ENCODE measurements at regions not wholly inside any gene's neighbourhood (a gene's known extent, or its start where the extent isn't known, plus 50 kb on each side); places are given as distances from the start of the nearest gene placed in this dataset.

DNA sequence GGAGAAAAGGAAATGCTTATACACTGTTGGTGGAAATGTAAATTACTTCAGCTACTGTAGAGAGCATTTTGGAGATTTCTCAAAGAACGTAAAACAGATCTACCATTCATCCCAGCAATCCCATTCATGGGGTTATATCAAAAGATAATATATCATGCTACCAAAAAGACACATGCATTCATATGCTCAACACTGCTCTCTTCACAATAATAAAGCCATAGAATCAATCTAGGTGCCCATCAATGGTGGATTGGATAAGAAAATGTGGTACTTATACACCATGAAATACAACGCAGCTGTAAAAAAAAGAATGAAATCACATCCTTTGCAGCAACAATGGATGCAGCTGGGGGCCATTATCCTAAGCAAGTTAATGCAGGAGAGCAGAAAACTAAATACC is 1487.7 kb upstream of the SEL1L start:
- H2BK12ac ChIP-seq (ENCODE audit: low read length in 2 of 2), result no peak overlapping the region
- H3K4me2 ChIP-seq (ENCODE audit: low read length, poor library complexity, severe bottlenecking), result no peak overlapping the region
- DNase-seq, result no peak
- no peak overlapping the region for H2BK5ac ChIP-seq (ENCODE audit: low read depth, low read length, poor library complexity, severe bottlenecking)
- no peaks in the 10 kb centered on the region for H3K4me1 ChIP-seq (ENCODE audit: control insufficient read depth, insufficient read depth, low read depth, low read length)
- H3K9me3 ChIP-seq (ENCODE audit: control insufficient read depth, low read length), result no peaks in the 10 kb centered on the region
- no peak overlapping the region for H2AFZ ChIP-seq (ENCODE audit: low read depth, low read length)
- no peak overlapping the region for H3K23ac ChIP-seq (ENCODE audit: low read length in 2 of 2)
- H2AK5ac ChIP-seq (ENCODE audit: low read length, severe bottlenecking), result no peak overlapping the region
- WGBS, result 86% methylated on average over 1 of the region's 2 CpGs
- H3K14ac ChIP-seq (ENCODE audit: low read length in 2 of 2), result no peak overlapping the region
- no peak overlapping the region for H3K18ac ChIP-seq (ENCODE audit: low read depth in 1 of 2, low read length in 2 of 2)
- H3K9ac ChIP-seq (ENCODE audit: low read length), result no peak overlapping the region
- no peak overlapping the region for H2BK15ac ChIP-seq (ENCODE audit: low read depth, poor library complexity, severe bottlenecking)
- no peaks in the 10 kb centered on the region for H3K27me3 ChIP-seq (ENCODE audit: control insufficient read depth in 1 of 2, insufficient read depth in 1 of 2, low read length in 2 of 2)
- H3K4ac ChIP-seq (ENCODE audit: low read depth in 1 of 2, low read length in 2 of 2), result no peak overlapping the region
- H4K8ac ChIP-seq (ENCODE audit: low read length), result no peak overlapping the region
- no peak overlapping the region for H2BK120ac ChIP-seq (ENCODE audit: low read depth, low read length)
- H4K91ac ChIP-seq (ENCODE audit: low read length), result no peak overlapping the region
- H3K36me3 ChIP-seq (ENCODE audit: control insufficient read depth in 1 of 2, insufficient read depth in 2 of 2, low read depth in 1 of 2, low read length in 2 of 2), result no peaks in the 10 kb centered on the region
- H3K79me1 ChIP-seq (replicated peaks; ENCODE audit: low read length, poor library complexity, severe bottlenecking), result no peaks in the 10 kb centered on the region
- no peak overlapping the region for H3K27ac ChIP-seq (ENCODE audit: low read length, poor library complexity, severe bottlenecking)
- no peak overlapping the region for H3K4me3 ChIP-seq (ENCODE audit: insufficient read depth in 1 of 2, low read depth in 1 of 2, low read length in 2 of 2)

DNA sequence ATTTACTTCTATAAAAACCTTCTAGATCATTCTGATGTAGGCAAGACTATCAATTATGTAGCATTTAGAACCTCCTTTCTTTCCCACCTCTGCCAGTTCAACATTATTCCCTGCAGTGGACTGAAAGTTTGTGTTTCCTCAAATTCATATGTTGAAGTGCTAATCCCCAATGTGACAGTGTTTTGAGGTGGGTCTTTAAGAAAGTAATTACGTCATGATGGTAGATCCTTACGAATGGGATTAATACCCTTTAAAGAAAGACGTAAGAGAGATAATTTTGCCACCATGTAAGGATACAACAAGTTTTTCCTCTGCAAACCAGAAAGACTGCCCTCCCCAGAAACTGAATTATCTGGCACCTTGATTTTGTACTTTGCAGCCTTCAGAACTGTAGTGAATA is 1489.7 kb upstream of the SEL1L start:
- Histone ChIP-seq H3K4me1 (ENCODE audit: control insufficient read depth, insufficient read depth, low read depth, low read length) (no peaks in the 10 kb centered on the region), H4K91ac (ENCODE audit: low read length) (no peak overlapping the region), H3K14ac (ENCODE audit: low read length in 2 of 2) (no peak overlapping the region), H2AFZ (ENCODE audit: low read depth, low read length) (no peak overlapping the region), H3K27me3 (ENCODE audit: control insufficient read depth in 1 of 2, insufficient read depth in 1 of 2, low read length in 2 of 2) (no peaks in the 10 kb centered on the region), H3K9me3 (ENCODE audit: control insufficient read depth, low read length) (no peaks in the 10 kb centered on the region), H2BK12ac (ENCODE audit: low read length in 2 of 2) (no peak overlapping the region), H3K4me3 (ENCODE audit: insufficient read depth in 1 of 2, low read depth in 1 of 2, low read length in 2 of 2) (no peak overlapping the region), H3K27ac (ENCODE audit: low read length, poor library complexity, severe bottlenecking) (no peak overlapping the region), H4K8ac (ENCODE audit: low read length) (no peak overlapping the region), H3K23ac (ENCODE audit: low read length in 2 of 2) (no peak overlapping the region), H2AK5ac (ENCODE audit: low read length, severe bottlenecking) (no peak overlapping the region), H2BK5ac (ENCODE audit: low read depth, low read length, poor library complexity, severe bottlenecking) (no peak overlapping the region), H3K4me2 (ENCODE audit: low read length, poor library complexity, severe bottlenecking) (no peak overlapping the region), H2BK15ac (ENCODE audit: low read depth, poor library complexity, severe bottlenecking) (no peak overlapping the region), H3K4ac (ENCODE audit: low read depth in 1 of 2, low read length in 2 of 2) (no peak overlapping the region), H3K79me1 (replicated peaks; ENCODE audit: low read length, poor library complexity, severe bottlenecking) (no peaks in the 10 kb centered on the region), H3K18ac (ENCODE audit: low read depth in 1 of 2, low read length in 2 of 2) (no peak overlapping the region), H3K36me3 (ENCODE audit: control insufficient read depth in 1 of 2, insufficient read depth in 2 of 2, low read depth in 1 of 2, low read length in 2 of 2) (no peaks in the 10 kb centered on the region), H2BK120ac (ENCODE audit: low read depth, low read length) (no peak overlapping the region), H3K9ac (ENCODE audit: low read length) (no peak overlapping the region)
- 94% methylated on average over 3 of the region's 3 CpGs for WGBS
- no peak for DNase-seq

DNA sequence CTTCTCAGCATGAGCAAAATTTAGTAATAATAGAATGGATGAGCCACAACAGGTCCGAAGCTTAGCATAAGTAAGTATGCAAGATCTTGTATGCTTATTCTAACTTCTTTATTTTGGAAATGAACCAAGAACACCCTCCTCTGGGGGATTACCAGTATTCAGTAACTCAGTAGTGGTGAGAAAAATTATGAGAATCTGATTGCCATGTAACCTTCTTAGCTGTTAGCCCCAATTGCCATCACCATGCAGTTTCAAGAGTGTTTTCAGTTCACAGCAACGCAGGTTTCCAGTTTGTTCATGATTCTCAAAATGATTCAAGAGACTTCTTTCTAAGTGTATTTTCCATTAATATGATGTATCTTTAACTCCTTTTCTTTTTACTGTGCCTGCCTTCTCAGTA is 1507.6 kb upstream of the SEL1L start:
- Histone ChIP-seq H2BK120ac (ENCODE audit: low read depth, low read length) (no peak overlapping the region), H4K91ac (ENCODE audit: low read length) (no peak overlapping the region), H3K27ac (ENCODE audit: low read length, poor library complexity, severe bottlenecking) (no peak overlapping the region), H2AFZ (ENCODE audit: low read depth, low read length) (no peak overlapping the region), H3K4me1 (ENCODE audit: control insufficient read depth, insufficient read depth, low read depth, low read length) (no peaks in the 10 kb centered on the region), H3K4me2 (ENCODE audit: low read length, poor library complexity, severe bottlenecking) (no peak overlapping the region), H3K9me3 (ENCODE audit: control insufficient read depth, low read length) (peaks cover 20% of the 10 kb centered on the region), H2BK12ac (ENCODE audit: low read length in 2 of 2) (no peak overlapping the region), H3K23ac (ENCODE audit: low read length in 2 of 2) (no peak overlapping the region), H2BK15ac (ENCODE audit: low read depth, poor library complexity, severe bottlenecking) (no peak overlapping the region), H3K4ac (ENCODE audit: low read depth in 1 of 2, low read length in 2 of 2) (no peak overlapping the region), H3K79me1 (replicated peaks; ENCODE audit: low read length, poor library complexity, severe bottlenecking) (no peaks in the 10 kb centered on the region), H2AK5ac (ENCODE audit: low read length, severe bottlenecking) (no peak overlapping the region), H3K27me3 (ENCODE audit: control insufficient read depth in 1 of 2, insufficient read depth in 1 of 2, low read length in 2 of 2) (no peaks in the 10 kb centered on the region), H3K14ac (ENCODE audit: low read length in 2 of 2) (no peak overlapping the region), H4K8ac (ENCODE audit: low read length) (no peak overlapping the region), H2BK5ac (ENCODE audit: low read depth, low read length, poor library complexity, severe bottlenecking) (no peak overlapping the region), H3K4me3 (ENCODE audit: insufficient read depth in 1 of 2, low read depth in 1 of 2, low read length in 2 of 2) (no peak overlapping the region), H3K9ac (ENCODE audit: low read length) (no peak overlapping the region), H3K18ac (ENCODE audit: low read depth in 1 of 2, low read length in 2 of 2) (no peak overlapping the region), H3K36me3 (ENCODE audit: control insufficient read depth in 1 of 2, insufficient read depth in 2 of 2, low read depth in 1 of 2, low read length in 2 of 2) (no peaks in the 10 kb centered on the region)
- no peak for DNase-seq
- WGBS, result no CpG with 5 or more reads among the region's 2 CpGs

DNA sequence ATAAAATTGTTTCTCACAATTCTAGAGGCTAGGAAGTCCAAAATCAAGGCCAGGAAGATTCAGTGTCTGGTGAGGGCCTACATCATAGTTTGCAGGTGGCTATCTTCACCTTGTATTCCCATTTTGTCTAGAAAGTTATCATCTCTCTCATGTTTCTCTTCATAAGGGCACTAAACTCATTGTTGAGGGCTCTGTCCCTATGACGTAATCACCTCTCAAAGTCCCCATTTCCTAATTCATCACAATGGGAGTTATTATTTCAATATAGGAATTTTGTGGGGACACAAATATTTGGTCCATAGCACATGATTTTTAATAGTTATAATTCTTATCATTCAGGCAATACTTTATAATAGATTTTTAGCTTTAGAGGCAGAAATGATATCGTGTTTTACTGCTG is 1509.2 kb upstream of the SEL1L start:
- Histone ChIP-seq H3K4ac (ENCODE audit: low read depth in 1 of 2, low read length in 2 of 2) (no peak overlapping the region), H4K8ac (ENCODE audit: low read length) (no peak overlapping the region), H2BK120ac (ENCODE audit: low read depth, low read length) (no peak overlapping the region), H2AK5ac (ENCODE audit: low read length, severe bottlenecking) (no peak overlapping the region), H3K27ac (ENCODE audit: low read length, poor library complexity, severe bottlenecking) (no peak overlapping the region), H3K23ac (ENCODE audit: low read length in 2 of 2) (no peak overlapping the region), H4K91ac (ENCODE audit: low read length) (no peak overlapping the region), H2BK12ac (ENCODE audit: low read length in 2 of 2) (no peak overlapping the region), H3K18ac (ENCODE audit: low read depth in 1 of 2, low read length in 2 of 2) (no peak overlapping the region), H3K14ac (ENCODE audit: low read length in 2 of 2) (no peak overlapping the region), H2BK15ac (ENCODE audit: low read depth, poor library complexity, severe bottlenecking) (no peak overlapping the region), H3K36me3 (ENCODE audit: control insufficient read depth in 1 of 2, insufficient read depth in 2 of 2, low read depth in 1 of 2, low read length in 2 of 2) (no peaks in the 10 kb centered on the region), H3K4me2 (ENCODE audit: low read length, poor library complexity, severe bottlenecking) (no peak overlapping the region), H2AFZ (ENCODE audit: low read depth, low read length) (no peak overlapping the region), H3K4me1 (ENCODE audit: control insufficient read depth, insufficient read depth, low read depth, low read length) (no peaks in the 10 kb centered on the region), H3K4me3 (ENCODE audit: insufficient read depth in 1 of 2, low read depth in 1 of 2, low read length in 2 of 2) (no peak overlapping the region), H3K9ac (ENCODE audit: low read length) (no peak overlapping the region), H3K27me3 (ENCODE audit: control insufficient read depth in 1 of 2, insufficient read depth in 1 of 2, low read length in 2 of 2) (no peaks in the 10 kb centered on the region), H3K9me3 (ENCODE audit: control insufficient read depth, low read length) (peaks cover 16% of the 10 kb centered on the region), H2BK5ac (ENCODE audit: low read depth, low read length, poor library complexity, severe bottlenecking) (no peak overlapping the region), H3K79me1 (replicated peaks; ENCODE audit: low read length, poor library complexity, severe bottlenecking) (no peaks in the 10 kb centered on the region)
- no CpG with 5 or more reads among the region's 2 CpGs for WGBS
- DNase-seq, result no peak
